ENCODE measurements at regions not wholly inside any gene's neighbourhood (a gene's known extent, or its start where the extent isn't known, plus 50 kb on each side); places are given as distances from the start of the nearest gene placed in this dataset.

- Histone ChIP-seq H3K36me3 (replicated peaks; ENCODE audit: low read depth, low read length) (peaks cover 13% of the 10 kb centered on the region), H3K27ac (ENCODE audit: low read length) (no peak overlapping the region), H3K79me2 (ENCODE audit: low read length) (no peaks in the 10 kb centered on the region), H3K4me2 (ENCODE audit: low read length) (no peak overlapping the region), H3K27me3 (ENCODE audit: low read depth, low read length) (no peaks in the 10 kb centered on the region), H2AFZ (ENCODE audit: low read depth, low read length) (no peak overlapping the region), H3K4me3 (ENCODE audit: low read length) (no peak overlapping the region), H3K9ac (ENCODE audit: low read length) (no peak overlapping the region), H3K4me1 (ENCODE audit: low read length) (no peaks in the 10 kb centered on the region), H4K20me1 (ENCODE audit: insufficient read depth, low read length) (no peaks in the 10 kb centered on the region), H3K9me3 (ENCODE audit: insufficient read depth, low read length) (peaks cover 11% of the 10 kb centered on the region; the same call in 1 of the 2 replicates)
- TF ChIP-seq EZH2phosphoT487 (IDR thresholded peaks at IDR 0.05; ENCODE audit: low read depth), result no peak
Observed at GRCh38 chr1:106773206-106773605, 283.3 kb upstream of the PRMT6 start.

- H3K4me1 ChIP-seq (ENCODE audit: low read length), result no peaks in the 10 kb centered on the region
- H3K27me3 ChIP-seq (ENCODE audit: low read depth, low read length), result no peaks in the 10 kb centered on the region
- no peaks in the 10 kb centered on the region for H4K20me1 ChIP-seq (ENCODE audit: insufficient read depth, low read length)
- no peak overlapping the region for H2AFZ ChIP-seq (ENCODE audit: low read depth, low read length)
- no peaks in the 10 kb centered on the region for H3K79me2 ChIP-seq (ENCODE audit: low read length)
- no peaks in the 10 kb centered on the region for H3K9me3 ChIP-seq (ENCODE audit: insufficient read depth, low read length)
- H3K36me3 ChIP-seq (replicated peaks; ENCODE audit: low read depth, low read length), result peaks cover 3% of the 10 kb centered on the region
- H3K4me2 ChIP-seq (ENCODE audit: low read length), result no peak overlapping the region
- H3K4me3 ChIP-seq (ENCODE audit: low read length), result no peak overlapping the region
- no peak overlapping the region for H3K27ac ChIP-seq (ENCODE audit: low read length)
- TF ChIP-seq EZH2phosphoT487 (IDR thresholded peaks at IDR 0.05; ENCODE audit: low read depth), result no peak
- no peak for TF ChIP-seq CTCF (IDR thresholded peaks at IDR 0.05; ENCODE audit: low read depth, low read length)
- H3K9ac ChIP-seq (ENCODE audit: low read length), result no peak overlapping the region
Observed at GRCh38 chr1:106780066-106780465, 276.4 kb upstream of the PRMT6 start.

GRCh38 chr1:106780806-106781569 lies 275.5 kb upstream of the PRMT6 start:
- TF ChIP-seq CTCF (IDR thresholded peaks at IDR 0.05; ENCODE audit: low read depth, low read length), result no peak
- TF ChIP-seq EZH2phosphoT487 (IDR thresholded peaks at IDR 0.05; ENCODE audit: low read depth), result no peak
- Histone ChIP-seq H3K36me3 (replicated peaks; ENCODE audit: low read depth, low read length) (peaks cover 3% of the 10 kb centered on the region), H2AFZ (ENCODE audit: low read depth, low read length) (no peak overlapping the region), H3K27ac (ENCODE audit: low read length) (no peak overlapping the region), H3K4me2 (ENCODE audit: low read length) (no peak overlapping the region), H3K79me2 (ENCODE audit: low read length) (no peaks in the 10 kb centered on the region), H4K20me1 (ENCODE audit: insufficient read depth, low read length) (no peaks in the 10 kb centered on the region), H3K9me3 (ENCODE audit: insufficient read depth, low read length) (no peaks in the 10 kb centered on the region), H3K9ac (ENCODE audit: low read length) (no peak overlapping the region), H3K4me3 (ENCODE audit: low read length) (no peak overlapping the region), H3K4me1 (ENCODE audit: low read length) (0 out of 2 replicates have a peak, but pooled peaks cover under 1% of the 10 kb centered on the region), H3K27me3 (ENCODE audit: low read depth, low read length) (no peaks in the 10 kb centered on the region)

GRCh38 chr1:106785176-106785575 lies 271.3 kb upstream of the PRMT6 start:
- H3K36me3 ChIP-seq (replicated peaks; ENCODE audit: low read depth, low read length), result no peaks in the 10 kb centered on the region
- no peaks in the 10 kb centered on the region for H4K20me1 ChIP-seq (ENCODE audit: insufficient read depth, low read length)
- no peak overlapping the region for H3K27ac ChIP-seq (ENCODE audit: low read length)
- no peak overlapping the region for H3K4me2 ChIP-seq (ENCODE audit: low read length)
- no peaks in the 10 kb centered on the region for H3K9me3 ChIP-seq (ENCODE audit: insufficient read depth, low read length)
- H3K4me3 ChIP-seq (ENCODE audit: low read length), result no peak overlapping the region
- no peaks in the 10 kb centered on the region for H3K27me3 ChIP-seq (ENCODE audit: low read depth, low read length)
- H3K79me2 ChIP-seq (ENCODE audit: low read length), result no peaks in the 10 kb centered on the region
- H2AFZ ChIP-seq (ENCODE audit: low read depth, low read length), result no peak overlapping the region
- TF ChIP-seq CTCF (IDR thresholded peaks at IDR 0.05; ENCODE audit: low read depth, low read length) (no peak), EZH2phosphoT487 (IDR thresholded peaks at IDR 0.05; ENCODE audit: low read depth) (no peak)
- H3K9ac ChIP-seq (ENCODE audit: low read length), result no peak overlapping the region
- peaks cover 7% of the 10 kb centered on the region; the same call in 1 of the 2 replicates for H3K4me1 ChIP-seq (ENCODE audit: low read length)

All from OCI-LY3 (cell line).